ENCODE measurements at regions not wholly inside any gene's neighbourhood (a gene's known extent, or its start where the extent isn't known, plus 50 kb on each side); places are given as distances from the start of the nearest gene placed in this dataset.

DNA sequence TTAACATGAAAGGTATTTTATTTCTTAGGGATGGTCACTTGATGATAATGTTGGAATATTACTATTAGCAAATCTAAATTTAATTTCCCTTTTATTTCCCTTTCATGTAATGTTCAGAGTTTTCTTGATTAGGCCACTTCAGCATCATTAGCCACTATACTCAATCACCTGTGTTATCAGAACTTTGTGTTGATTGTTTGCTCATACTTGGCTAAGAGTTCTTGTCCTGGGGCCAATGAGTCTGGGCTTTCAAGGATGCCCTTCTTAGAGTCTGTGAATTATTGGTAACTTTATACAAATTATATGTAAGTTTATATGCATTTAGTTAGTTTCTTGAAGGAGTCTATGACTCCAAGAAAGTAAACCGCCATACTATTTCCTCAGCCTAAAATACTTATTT lies 408.0 kb upstream of the DDX18 start:
- TF ChIP-seq, protein P1, sequence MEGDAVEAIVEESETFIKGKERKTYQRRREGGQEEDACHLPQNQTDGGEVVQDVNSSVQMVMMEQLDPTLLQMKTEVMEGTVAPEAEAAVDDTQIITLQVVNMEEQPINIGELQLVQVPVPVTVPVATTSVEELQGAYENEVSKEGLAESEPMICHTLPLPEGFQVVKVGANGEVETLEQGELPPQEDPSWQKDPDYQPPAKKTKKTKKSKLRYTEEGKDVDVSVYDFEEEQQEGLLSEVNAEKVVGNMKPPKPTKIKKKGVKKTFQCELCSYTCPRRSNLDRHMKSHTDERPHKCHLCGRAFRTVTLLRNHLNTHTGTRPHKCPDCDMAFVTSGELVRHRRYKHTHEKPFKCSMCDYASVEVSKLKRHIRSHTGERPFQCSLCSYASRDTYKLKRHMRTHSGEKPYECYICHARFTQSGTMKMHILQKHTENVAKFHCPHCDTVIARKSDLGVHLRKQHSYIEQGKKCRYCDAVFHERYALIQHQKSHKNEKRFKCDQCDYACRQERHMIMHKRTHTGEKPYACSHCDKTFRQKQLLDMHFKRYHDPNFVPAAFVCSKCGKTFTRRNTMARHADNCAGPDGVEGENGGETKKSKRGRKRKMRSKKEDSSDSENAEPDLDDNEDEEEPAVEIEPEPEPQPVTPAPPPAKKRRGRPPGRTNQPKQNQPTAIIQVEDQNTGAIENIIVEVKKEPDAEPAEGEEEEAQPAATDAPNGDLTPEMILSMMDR (IDR thresholded peaks at IDR 0.05), result no peak
- TF ChIP-seq POLR2A (IDR thresholded peaks at IDR 0.05), result no peak

Data from lower leg skin (tissue), 3 donors.